HG03064 (cell line): ENCODE measurements at regions not wholly inside any gene's neighbourhood (a gene's known extent, or its start where the extent isn't known, plus 50 kb on each side); places are given as distances from the start of the nearest gene placed in this dataset.

Source experiments
- ATAC-seq: cut with Tn5 transposase; IDR thresholded peaks from one replicate; pipeline ENCODE4 v1.9.1; 2021; ENCODE audit warnings: low read depth; ENCODE audit not compliant: unreplicated experiment

GRCh38 chr3:168540726-168541125 is 445.0 kb upstream of the GOLIM4 start:
- no peak for ATAC-seq

- ATAC-seq = no peak
These were observed 444.2 kb upstream of the GOLIM4 start for GRCh38 chr3:168539909-168540308.

- no peak for ATAC-seq
These were observed 439.0 kb upstream of the GOLIM4 start for GRCh38 chr3:168534761-168535160.

GRCh38 chr3:168533600-168533999 is 437.9 kb upstream of the GOLIM4 start:
- no peak for ATAC-seq

- ATAC-seq = no peak
These were observed 436.4 kb upstream of the GOLIM4 start for GRCh38 chr3:168532135-168532534.

GRCh38 chr3:168531116-168531515 is 435.4 kb upstream of the GOLIM4 start:
- ATAC-seq = no peak

GRCh38 chr3:168524129-168524528 is 428.4 kb upstream of the GOLIM4 start:
- no peak for ATAC-seq

GRCh38 chr3:168517249-168518071 is 421.7 kb upstream of the GOLIM4 start:
- no peak for ATAC-seq

GRCh38 chr3:168514252-168514651 is 418.5 kb upstream of the GOLIM4 start:
- no peak for ATAC-seq

- ATAC-seq = no peak
These were observed 417.1 kb upstream of the GOLIM4 start for GRCh38 chr3:168512802-168513201.

- ATAC-seq = no peak
These were observed 415.8 kb upstream of the GOLIM4 start for GRCh38 chr3:168511428-168512014.

- no peak for ATAC-seq
These were observed 410.9 kb upstream of the GOLIM4 start for GRCh38 chr3:168506589-168506988.

- no peak for ATAC-seq
These were observed 405.8 kb upstream of the GOLIM4 start for GRCh38 chr3:168501570-168501969.

- no peak for ATAC-seq
These were observed 402.5 kb upstream of the GOLIM4 start for GRCh38 chr3:168498194-168498593.

- ATAC-seq = no peak
These were observed 402.0 kb upstream of the GOLIM4 start for GRCh38 chr3:168497741-168498140.

- no peak for ATAC-seq
These were observed 401.5 kb upstream of the GOLIM4 start for GRCh38 chr3:168497183-168497582.

- ATAC-seq = no peak
These were observed 400.2 kb upstream of the GOLIM4 start for GRCh38 chr3:168495932-168496331.

- no peak for ATAC-seq
These were observed 399.5 kb upstream of the GOLIM4 start for GRCh38 chr3:168495270-168495669.

GRCh38 chr3:168493412-168494205 is 397.9 kb upstream of the GOLIM4 start:
- no peak for ATAC-seq

- ATAC-seq = no peak
These were observed 395.3 kb upstream of the GOLIM4 start for GRCh38 chr3:168490981-168491380.

GRCh38 chr3:168489301-168489700 is 393.6 kb upstream of the GOLIM4 start:
- ATAC-seq = no peak
